AG10803 (cell line): ENCODE measurements at regions not wholly inside any gene's neighbourhood (a gene's known extent, or its start where the extent isn't known, plus 50 kb on each side); places are given as distances from the start of the nearest gene placed in this dataset.

Experiments
- DNase-seq: peaks from one replicate; pipeline ENCODE4 v3.0.0; 2010; ENCODE audit warnings: low read depth
- H3K4me3 ChIP-seq: 2 replicates; pipeline ENCODE4 v1.5.1; 2011; ENCODE audit warnings: mild to moderate bottlenecking, low read length, control low read depth
- TF ChIP-seq, protein P1 (sequence below): conservative IDR thresholded peaks from 2 replicates; pipeline ENCODE4 v1.5.1; 2011; ENCODE audit warnings: mild to moderate bottlenecking, low read length, control low read depth, inconsistent platforms

DNA sequence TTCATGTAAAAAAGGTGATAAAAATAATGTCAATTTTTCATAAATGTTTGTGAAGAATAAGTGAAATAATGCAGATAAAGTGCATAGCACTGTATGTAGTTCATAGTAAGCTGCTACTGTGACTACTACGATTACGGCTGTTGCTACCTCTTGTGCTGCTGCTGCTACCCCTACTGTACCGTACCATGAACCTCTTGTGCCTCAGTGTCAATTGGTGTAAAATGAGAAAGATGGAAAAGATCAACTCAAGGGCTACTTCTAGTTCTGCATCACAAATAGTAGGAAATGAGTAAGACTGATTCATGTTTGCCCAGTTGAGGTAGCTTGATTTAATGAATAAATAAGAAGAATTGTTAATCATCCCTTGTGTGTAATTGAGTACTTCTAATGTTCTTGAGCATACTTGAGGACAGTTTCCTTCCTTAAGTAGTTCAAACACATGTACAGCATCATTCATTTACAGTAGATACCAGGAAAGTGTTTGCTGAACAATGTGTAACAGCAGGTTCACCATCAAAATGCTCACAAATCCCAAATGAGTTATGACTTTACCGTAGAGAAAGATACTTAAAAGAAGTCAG lies 200.0 kb upstream of the ATP10B start:
- no peak for DNase-seq
- TF ChIP-seq, protein P1, sequence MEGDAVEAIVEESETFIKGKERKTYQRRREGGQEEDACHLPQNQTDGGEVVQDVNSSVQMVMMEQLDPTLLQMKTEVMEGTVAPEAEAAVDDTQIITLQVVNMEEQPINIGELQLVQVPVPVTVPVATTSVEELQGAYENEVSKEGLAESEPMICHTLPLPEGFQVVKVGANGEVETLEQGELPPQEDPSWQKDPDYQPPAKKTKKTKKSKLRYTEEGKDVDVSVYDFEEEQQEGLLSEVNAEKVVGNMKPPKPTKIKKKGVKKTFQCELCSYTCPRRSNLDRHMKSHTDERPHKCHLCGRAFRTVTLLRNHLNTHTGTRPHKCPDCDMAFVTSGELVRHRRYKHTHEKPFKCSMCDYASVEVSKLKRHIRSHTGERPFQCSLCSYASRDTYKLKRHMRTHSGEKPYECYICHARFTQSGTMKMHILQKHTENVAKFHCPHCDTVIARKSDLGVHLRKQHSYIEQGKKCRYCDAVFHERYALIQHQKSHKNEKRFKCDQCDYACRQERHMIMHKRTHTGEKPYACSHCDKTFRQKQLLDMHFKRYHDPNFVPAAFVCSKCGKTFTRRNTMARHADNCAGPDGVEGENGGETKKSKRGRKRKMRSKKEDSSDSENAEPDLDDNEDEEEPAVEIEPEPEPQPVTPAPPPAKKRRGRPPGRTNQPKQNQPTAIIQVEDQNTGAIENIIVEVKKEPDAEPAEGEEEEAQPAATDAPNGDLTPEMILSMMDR, result no peak
- no peak overlapping the region for H3K4me3 ChIP-seq

DNA sequence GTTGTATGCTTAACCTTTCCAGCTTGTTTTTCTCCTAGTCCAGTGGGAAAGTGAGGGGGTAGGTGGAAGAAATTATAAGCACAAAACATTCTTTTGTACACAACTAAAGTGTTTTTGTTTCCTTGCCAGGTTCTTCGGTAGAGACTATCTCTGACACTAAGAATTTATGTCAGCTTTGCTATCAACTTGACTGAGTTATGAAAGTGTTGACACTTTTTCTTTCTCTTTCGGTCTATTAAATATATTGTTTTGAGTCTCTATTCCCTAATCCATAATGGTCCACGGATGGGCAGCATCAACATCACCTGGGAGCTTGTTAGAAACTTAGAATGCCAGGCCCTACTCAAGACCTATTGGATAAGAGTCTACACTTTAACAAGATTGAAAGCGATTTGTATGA lies 195.0 kb upstream of the ATP10B start:
- H3K4me3 ChIP-seq, result no peak overlapping the region
- DNase-seq, result no peak
- TF ChIP-seq, protein P1, result no peak

DNA sequence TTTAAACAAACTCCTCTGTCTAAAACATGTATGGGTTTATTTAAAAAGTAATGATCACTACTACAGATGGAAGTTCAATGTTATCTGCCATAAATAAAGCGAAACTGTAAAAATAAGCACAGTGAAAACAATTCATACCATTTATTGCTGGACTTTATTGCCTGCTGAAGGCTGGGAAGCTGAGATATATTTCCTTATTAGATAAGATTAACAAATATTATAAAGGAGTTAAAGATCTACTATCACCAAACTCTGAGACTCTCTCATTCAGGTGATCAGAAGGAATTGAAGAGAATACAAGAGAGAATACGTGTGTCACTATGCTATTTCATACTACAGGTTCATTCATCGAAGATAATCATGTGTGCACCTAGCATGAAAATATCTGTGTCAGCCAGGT lies 190.9 kb upstream of the ATP10B start:
- H3K4me3 ChIP-seq, result no peak overlapping the region
- TF ChIP-seq, protein P1, result no peak
- DNase-seq, result no peak

DNA sequence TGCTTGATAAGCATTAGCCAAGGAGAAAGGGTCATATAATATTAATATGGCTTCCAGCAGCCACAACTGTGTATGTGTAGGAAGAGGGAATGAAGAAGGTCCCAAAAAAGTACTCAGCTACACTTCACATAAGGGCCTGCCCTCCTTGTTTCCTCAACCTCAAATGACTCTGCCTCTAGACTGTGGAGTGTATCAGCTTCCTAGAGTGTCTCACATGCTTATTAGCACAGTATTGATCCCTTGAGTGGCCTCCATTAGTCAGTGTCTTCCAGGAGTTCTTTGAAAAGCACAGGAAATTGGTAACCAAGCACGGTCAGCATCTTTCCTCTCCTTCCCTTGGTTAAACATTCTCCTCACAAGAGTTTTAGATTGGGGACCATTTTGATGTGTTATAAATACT lies 190.4 kb upstream of the ATP10B start:
- TF ChIP-seq, protein P1, result no peak

DNA sequence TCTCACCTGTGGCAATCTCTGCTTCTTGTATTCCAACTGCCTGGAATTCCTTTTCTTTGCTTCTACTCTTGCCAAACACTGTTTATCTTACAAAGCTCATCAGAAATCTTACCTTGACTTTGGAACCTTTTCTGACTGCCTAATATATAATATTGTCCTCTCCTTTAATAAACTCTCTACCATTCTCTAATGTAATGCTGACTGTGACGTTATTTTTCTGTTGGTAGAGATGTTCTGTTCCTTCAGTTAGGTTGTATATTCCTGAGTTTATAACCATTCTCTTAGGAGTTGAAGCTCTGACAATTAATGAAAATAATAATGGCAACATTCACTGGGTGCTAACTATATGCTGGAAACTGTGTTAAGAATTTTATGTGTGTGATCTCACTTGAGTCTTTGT lies 188.8 kb upstream of the ATP10B start:
- no peak for DNase-seq
- no peak overlapping the region for H3K4me3 ChIP-seq
- TF ChIP-seq, protein P1, result no peak

More for the DNA sequence above, 190.4 kb upstream of the ATP10B start:
- DNase-seq, result no peak
- no peak overlapping the region for H3K4me3 ChIP-seq

DNA sequence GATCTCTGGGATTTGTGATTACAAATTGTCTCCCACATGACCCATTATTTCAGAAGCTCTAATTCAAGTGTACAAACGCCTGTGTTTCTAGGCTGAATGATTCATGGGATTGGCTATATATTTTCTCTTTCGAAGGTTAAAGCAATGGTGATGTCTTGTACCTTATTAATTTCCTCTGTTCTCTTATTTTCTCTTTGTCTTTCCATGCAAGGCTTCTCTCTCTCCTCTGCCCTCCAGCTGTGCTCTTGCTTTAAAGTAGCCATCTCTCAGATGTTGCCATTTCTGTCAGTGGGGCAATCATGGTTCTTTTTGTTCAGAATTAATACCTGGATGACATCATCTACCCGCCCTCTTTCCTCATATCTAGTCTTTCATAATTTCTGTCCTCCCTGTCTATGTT lies 184.3 kb upstream of the ATP10B start:
- TF ChIP-seq, protein P1, result no peak
- no peak overlapping the region for H3K4me3 ChIP-seq
- no peak for DNase-seq

DNA sequence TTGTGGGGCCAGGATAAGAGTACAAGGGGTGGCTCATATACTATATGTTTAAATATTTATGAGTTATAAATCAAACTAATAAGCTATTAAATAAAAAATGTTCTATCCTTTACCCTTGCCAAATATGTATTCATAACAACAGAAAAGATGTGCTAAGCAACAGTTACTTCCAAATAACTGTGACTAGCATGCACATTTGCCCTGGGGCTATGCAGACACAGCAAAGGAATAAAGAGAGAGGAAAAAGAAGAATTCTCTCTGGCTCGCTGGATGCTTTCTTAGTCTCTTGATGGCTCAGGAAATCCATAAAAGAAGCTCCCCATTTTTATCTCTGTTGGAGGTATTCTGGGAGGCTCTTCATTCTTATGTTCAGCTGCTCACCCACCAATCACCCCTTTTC lies 182.4 kb upstream of the ATP10B start:
- TF ChIP-seq, protein P1, result no peak
- no peak overlapping the region for H3K4me3 ChIP-seq
- no peak for DNase-seq
